Hematopoietic multipotent progenitor cell (in vitro differentiated cells): ENCODE measurements at regions not wholly inside any gene's neighbourhood (a gene's known extent, or its start where the extent isn't known, plus 50 kb on each side); places are given as distances from the start of the nearest gene placed in this dataset.
A peak's percentile ranks its signal among the peaks of the same experiment; 100 is the strongest.
"Not testable (repeated sequence)": the region's sequence is repeated elsewhere in the genome, so short reads cannot be mapped to it uniquely, and the experiment has no call there.

Source experiments
- DNase-seq, 3 donors: peaks; one replicate each; pipeline ENCODE4 v3.0.0-alpha.2; 2011 to 2015; ENCODE audit warnings: low read depth in 2 of 3, low spot score in 2 of 3

GRCh38 chr1:182261655-182262054 is 129.9 kb downstream of the GLUL start:
- no peak for DNase-seq

DNA sequence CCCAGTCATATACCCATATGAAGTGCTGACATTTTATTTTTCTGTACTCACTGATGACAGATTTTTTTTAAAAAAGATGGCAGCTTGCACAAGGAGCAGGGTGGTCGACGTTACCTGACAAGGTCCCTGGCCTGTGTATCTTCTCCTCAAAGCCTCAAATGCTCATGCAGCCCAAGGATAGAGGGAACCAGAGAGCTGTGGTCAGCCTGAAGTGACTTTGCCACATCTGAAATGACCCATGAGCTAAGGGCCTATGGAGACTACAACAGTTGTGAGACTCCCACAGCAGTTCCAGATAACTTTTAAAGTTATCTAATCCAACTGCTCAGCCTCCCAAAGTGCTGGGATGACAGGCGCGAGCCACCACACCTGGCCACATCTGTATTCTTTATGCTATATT is 131.1 kb downstream of the GLUL start:
- no peak for DNase-seq

DNA sequence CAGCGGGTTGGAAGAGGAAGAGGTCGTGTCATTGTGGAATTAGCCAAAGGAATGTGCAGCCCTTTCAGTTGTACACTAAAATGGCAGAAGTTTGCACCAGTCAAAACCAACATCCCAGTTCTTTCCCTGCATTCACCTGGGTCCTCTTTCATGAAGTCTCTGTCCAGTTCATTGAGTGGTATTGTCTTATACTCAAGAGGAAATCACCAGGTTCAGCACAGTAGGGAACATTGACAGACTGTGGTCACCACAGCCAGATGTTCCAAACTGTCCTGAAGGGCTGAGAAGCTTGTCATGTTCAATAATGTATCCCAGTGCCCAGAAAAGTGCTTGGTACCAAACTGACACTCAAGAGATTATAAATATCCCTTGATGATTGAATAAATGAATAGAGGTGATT is 131.6 kb downstream of the GLUL start:
- DNase-seq, result no peak

- peak; percentile 41 to 98 (median 90) for DNase-seq
Observed at GRCh38 chr1:182259229-182259872, 132.2 kb downstream of the GLUL start.

DNA sequence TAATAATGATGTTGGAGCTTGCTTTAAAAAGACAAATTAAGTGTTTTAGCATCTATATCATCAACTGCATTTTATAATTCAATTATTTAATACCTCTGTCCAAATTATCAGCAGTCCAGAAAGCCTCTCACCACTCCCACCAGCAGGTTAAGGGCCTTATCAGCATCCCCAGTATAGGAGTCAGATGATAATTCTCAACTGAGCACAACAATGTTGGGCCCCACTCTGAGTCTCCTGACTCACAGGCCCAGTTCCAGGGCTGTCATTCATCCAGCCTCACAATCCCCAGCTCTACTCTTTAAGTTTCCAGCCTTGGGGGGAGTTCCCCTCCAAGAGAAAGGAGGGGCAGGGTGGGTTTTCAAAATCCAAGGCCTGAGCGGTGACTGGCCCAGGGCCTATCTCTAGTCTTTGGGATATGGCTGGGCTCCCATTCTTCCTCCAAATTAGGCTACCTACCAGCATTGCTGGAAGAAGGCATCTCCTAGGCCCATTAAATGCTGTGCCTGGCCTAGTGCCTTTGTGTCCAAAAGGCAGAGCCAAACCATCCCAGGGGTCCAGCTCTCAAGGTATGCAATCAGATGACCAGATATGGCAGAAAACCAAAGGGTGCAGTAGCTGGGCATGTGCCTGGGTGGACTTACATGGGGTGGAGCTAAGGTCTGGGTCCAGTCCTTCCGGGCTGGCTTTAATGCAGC is 134.1 kb downstream of the GLUL start:
- peak in 1 of 3 donors; percentile 23 for DNase-seq

- peak in 1 of 3 donors; percentile 17 for DNase-seq
Observed at GRCh38 chr1:182256931-182257330, 134.7 kb downstream of the GLUL start.

GRCh38 chr1:182255494-182255893 is 136.1 kb downstream of the GLUL start:
- DNase-seq, result no peak

DNA sequence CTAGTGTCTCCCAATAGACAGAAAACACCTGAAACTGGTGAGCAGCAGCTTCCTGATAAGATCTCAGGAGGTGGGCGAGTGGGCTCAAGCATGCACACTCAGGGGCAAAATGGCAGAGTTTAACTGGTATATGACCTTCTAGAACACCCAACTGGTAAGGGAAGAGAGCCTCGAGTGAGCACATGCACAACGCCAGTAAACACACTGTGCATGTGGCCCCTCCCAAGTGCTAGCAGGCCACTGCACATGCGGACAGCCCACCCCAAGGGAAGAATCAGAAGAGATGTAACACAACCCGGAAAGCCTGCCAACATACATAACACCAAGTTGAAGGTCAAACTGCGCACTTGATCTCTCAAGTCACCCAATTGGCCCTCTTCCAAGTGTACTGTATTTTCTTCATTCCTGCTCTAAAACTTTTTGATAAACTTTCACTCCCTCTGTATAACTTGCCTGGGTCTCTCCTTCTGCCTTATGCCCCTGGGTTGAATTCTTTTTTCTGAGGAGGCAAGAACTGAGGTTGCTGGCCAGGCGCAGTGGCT is 138.2 kb downstream of the GLUL start:
- no peak for DNase-seq

GRCh38 chr1:182251561-182251960 is 140.0 kb downstream of the GLUL start:
- no peak for DNase-seq

DNA sequence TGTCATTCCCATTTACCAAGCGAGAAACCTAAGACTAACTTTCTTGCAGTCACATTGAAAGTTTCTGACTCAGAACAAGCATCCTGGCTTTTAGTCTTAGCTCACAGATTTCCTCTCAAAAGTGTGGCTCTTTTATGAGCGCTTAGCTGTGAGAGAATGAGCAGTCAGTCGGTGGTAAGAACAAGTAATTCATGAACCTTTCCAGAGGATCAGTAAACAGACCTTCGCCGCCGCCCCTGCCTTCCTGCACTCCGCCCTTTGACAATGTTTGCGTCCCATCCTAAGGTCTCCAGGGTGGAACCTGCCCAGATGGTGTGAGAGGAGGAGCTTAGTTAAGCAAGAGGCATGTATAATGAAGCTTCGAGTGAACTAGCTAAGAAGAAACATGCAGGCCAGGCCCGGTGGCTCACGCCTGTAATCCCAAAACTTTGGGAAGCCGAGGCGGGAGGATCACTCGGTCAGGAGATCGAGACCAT is 142.4 kb downstream of the GLUL start:
- no peak for DNase-seq

DNA sequence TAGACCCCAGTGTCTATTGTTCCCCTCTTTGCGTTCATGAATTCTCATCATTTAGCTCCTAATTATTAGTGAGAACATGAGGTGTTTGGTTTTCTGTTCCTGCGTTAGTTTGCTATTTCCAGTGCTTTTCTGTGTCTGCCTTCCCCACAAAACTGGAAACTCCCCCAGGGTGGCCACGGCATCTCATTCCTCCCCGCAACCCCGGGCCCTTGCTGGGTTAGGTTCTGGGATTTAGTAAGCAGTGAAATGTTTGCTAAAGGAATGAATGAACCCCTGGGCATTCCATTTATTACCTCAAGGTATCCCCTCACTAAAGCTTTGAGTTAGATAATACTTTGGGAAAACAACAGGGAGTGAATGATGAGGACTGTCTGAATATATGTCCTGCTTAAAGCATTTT is 142.9 kb downstream of the GLUL start:
- no peak for DNase-seq

- DNase-seq, result not testable (repeated sequence)
Observed at GRCh38 chr1:182247813-182248212, 143.8 kb downstream of the GLUL start.

DNA sequence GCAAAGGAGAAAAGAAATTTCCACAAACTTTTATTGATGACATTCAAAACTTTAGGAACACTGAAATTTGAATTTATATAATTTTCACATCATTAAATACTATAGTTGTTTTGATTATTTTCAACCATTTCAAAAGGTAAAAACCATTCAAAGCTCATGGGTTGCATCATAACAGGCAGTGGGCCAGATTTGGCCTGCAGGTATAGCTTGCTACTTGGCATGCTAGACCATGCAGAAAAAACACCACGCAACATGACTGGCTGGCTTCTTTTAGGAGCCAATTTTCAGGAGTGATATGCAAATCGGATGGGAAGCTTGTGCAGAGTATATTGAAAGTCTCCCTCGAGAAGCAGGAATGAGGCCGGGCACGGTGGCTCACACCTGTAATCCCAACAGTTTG is 144.8 kb downstream of the GLUL start:
- no peak for DNase-seq

GRCh38 chr1:182245040-182245439 is 146.6 kb downstream of the GLUL start:
- no peak for DNase-seq

DNA sequence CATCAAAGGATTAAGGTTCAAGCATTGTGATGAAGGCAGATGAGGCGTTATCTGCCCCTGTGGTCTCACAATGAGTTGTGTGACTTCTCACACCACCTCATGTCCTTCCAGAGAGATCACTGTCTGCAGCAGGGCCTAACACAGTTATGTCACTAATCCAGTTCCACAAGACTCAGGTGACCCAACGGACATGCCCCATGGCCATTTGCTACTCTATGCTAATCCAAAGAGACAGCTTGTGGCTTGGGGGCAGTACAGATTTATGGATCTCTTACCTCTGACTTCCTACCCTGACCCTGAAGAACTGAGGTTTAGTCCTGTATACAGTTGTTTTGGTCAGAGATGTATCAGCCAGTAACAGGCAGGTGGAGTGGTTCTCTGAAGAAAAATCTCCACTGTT is 147.1 kb downstream of the GLUL start:
- DNase-seq, result no peak

DNA sequence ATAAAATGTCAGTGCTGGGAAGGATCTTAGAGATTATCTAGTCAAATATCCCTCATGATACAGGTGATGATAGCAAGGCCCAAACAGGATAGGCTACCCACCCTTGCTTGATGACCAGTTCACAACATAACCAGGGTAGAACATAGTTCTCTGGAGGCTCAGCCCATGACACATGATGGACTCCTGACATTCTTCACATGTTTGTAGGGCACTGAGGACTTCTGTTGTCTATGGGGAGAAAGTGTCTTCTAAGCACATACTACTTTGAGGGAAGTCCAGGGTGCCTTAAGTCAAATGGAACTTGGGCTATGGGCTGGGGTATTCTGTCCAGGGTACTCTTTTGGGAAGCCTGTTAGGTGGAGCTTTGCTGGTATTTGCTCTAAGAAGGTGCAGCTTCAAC is 148.9 kb downstream of the GLUL start:
- no peak for DNase-seq

GRCh38 chr1:182240085-182240484 is 151.5 kb downstream of the GLUL start:
- no peak for DNase-seq

GRCh38 chr1:182238421-182238820 is 153.2 kb downstream of the GLUL start:
- DNase-seq, result no peak

DNA sequence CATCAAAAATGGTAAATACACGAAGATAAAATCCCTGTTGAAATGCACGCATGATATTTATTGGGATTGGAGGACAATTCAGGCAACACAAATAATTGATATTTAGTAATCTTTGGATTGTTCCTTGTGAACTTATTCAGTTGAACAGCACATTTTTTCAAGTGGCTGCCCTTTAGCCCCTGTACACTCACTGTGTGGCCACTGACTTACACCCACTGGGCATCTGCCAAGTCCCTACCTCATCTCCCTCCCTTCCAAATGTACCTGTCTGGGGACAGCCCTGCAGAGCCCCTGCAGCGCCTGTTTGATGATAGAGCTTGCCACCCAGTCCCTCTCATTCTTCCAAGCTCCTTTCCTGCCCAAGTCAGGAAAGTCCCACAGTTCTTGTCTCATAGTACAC is 154.3 kb downstream of the GLUL start:
- DNase-seq, result no peak

DNA sequence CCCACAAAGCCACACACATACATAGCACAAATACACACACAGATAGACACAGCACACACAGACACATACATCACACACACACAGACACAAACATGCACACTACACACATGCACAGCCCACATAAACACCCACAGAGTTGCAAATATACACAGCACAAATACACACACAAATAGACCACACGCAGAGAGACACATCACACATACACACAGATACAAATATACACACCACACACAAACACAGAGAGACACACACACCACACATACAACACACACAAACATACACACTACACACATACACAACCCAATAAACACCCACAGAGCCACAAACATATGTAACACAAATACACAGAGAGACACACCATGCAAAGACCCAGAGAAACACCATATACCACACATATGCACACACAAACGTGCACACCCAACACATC is 154.9 kb downstream of the GLUL start:
- DNase-seq, result no peak

DNA sequence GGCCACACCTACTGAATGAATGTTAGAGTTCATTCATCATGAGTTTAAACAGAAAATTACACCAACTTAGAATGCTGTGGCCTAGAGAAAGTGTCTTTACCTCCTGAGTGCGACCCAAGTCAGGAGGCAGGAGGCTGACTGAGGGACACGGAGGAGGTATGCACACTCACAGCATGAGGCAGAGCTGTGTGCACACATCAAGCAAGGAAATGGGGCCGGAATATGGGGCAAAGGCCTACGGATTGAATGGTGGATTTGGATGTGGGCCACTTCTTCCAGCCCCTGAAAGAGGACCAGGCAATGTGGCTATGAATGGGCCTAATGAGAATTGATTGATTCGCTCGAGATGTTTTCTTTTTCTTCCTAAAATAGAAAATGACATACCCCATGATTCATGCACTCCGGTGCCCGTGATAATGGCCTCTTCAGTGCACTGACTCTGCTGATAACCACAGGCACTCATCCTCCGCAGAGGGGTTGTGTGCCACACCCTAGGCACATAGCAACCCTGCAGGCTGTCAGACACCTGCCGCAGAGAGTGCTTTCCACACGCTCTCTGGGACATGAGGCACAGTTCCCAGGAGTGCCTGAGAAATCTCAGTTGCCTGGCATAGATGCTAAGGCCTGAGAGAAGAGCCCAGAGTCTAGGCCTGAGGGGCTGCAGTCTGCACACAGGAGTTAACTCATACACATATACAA is 155.5 kb downstream of the GLUL start:
- no peak for DNase-seq

- no peak for DNase-seq
Observed at GRCh38 chr1:182235604-182235951, 156.0 kb downstream of the GLUL start.
